ENCODE measurements at regions not wholly inside any gene's neighbourhood (a gene's known extent, or its start where the extent isn't known, plus 50 kb on each side); places are given as distances from the start of the nearest gene placed in this dataset.

DNA sequence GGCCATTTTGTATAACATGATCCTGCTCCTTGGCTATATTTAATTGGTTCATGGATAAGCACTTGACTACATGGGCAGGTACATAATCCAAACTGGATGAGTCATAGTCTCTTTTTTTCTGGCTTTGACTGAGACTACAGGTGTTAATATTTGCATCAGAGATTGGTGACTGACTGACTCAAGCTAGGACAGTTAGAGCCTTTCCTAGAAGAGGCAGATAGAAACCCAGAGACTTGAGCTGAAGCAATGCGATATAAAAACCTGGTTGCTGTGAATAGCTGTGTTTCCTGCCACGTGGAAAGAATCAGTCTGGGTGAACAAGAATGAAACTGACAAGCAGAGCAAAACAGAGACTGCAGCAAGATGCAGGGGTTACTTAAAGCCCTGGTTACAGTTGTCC is 81.0 kb downstream of the SAMD9 start:
- Histone ChIP-seq H3K9me3 (ENCODE audit: low read length) (no peaks in the 10 kb centered on the region), H3K36me3 (ENCODE audit: insufficient read depth, low read length) (no peaks in the 10 kb centered on the region), H3K27ac (ENCODE audit: low read length) (no peak overlapping the region), H3K9ac (ENCODE audit: low read length) (no peak overlapping the region), H3K79me2 (ENCODE audit: low read length) (no peaks in the 10 kb centered on the region), H3K4me3 (ENCODE audit: low read length) (no peak overlapping the region), H2AFZ (ENCODE audit: low read length) (no peak overlapping the region), H3K27me3 (ENCODE audit: low read length) (no peaks in the 10 kb centered on the region), H3K4me2 (ENCODE audit: low read depth, low read length, poor library complexity, severe bottlenecking) (no peak overlapping the region), H3K9me2 (replicated peaks; ENCODE audit: insufficient read depth, low read length) (no peaks in the 10 kb centered on the region), H3K4me1 (ENCODE audit: low read length) (no peaks in the 10 kb centered on the region), H4K20me1 (ENCODE audit: insufficient read depth, low read depth, low read length) (no peaks in the 10 kb centered on the region)
- DNase-seq: no peak

GRCh38 chr7:93036149-93036640 is 81.6 kb downstream of the SAMD9 start:
- no peak overlapping the region for H3K4me3 ChIP-seq (ENCODE audit: low read length)
- H3K9ac ChIP-seq (ENCODE audit: low read length): no peak overlapping the region
- H2AFZ ChIP-seq (ENCODE audit: low read length): no peak overlapping the region
- no peak overlapping the region for H3K27ac ChIP-seq (ENCODE audit: low read length)
- H3K79me2 ChIP-seq (ENCODE audit: low read length): no peaks in the 10 kb centered on the region
- H3K9me2 ChIP-seq (replicated peaks; ENCODE audit: insufficient read depth, low read length): no peaks in the 10 kb centered on the region
- H3K4me2 ChIP-seq (ENCODE audit: low read depth, low read length, poor library complexity, severe bottlenecking): no peak overlapping the region
- DNase-seq: no peak
- no peaks in the 10 kb centered on the region for H3K36me3 ChIP-seq (ENCODE audit: insufficient read depth, low read length)
- H3K27me3 ChIP-seq (ENCODE audit: low read length): no peaks in the 10 kb centered on the region
- no peaks in the 10 kb centered on the region for H3K9me3 ChIP-seq (ENCODE audit: low read length)
- H3K4me1 ChIP-seq (ENCODE audit: low read length): no peaks in the 10 kb centered on the region
- no peaks in the 10 kb centered on the region for H4K20me1 ChIP-seq (ENCODE audit: insufficient read depth, low read depth, low read length)

DNA sequence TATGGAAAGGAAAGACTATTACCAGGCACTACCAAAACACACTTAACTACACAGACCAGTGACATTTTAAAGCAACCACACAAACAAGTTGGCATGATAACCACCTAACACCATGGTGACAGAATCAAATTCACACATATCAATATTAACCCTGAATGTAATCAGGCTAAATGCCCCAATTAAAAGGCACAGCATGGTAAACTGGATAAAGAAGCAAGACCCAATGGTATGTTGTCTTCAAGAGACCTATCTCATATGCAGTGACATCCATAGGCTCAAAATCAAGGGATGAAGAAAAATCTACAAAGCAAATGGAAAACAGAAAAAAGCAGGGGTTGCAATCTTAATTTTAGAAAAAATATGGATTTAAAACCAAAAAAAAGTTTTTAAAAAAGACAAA is 86.0 kb downstream of the SAMD9 start:
- Histone ChIP-seq H3K27me3 (ENCODE audit: low read length) (no peaks in the 10 kb centered on the region), H3K4me2 (ENCODE audit: low read depth, low read length, poor library complexity, severe bottlenecking) (no peak overlapping the region), H3K27ac (ENCODE audit: low read length) (no peak overlapping the region), H3K4me3 (ENCODE audit: low read length) (no peak overlapping the region), H3K36me3 (ENCODE audit: insufficient read depth, low read length) (no peaks in the 10 kb centered on the region), H2AFZ (ENCODE audit: low read length) (no peak overlapping the region), H3K4me1 (ENCODE audit: low read length) (no peaks in the 10 kb centered on the region), H4K20me1 (ENCODE audit: insufficient read depth, low read depth, low read length) (no peaks in the 10 kb centered on the region), H3K9ac (ENCODE audit: low read length) (no peak overlapping the region), H3K79me2 (ENCODE audit: low read length) (no peaks in the 10 kb centered on the region), H3K9me3 (ENCODE audit: low read length) (no peaks in the 10 kb centered on the region), H3K9me2 (replicated peaks; ENCODE audit: insufficient read depth, low read length) (no peaks in the 10 kb centered on the region)
- no peak for DNase-seq

DNA sequence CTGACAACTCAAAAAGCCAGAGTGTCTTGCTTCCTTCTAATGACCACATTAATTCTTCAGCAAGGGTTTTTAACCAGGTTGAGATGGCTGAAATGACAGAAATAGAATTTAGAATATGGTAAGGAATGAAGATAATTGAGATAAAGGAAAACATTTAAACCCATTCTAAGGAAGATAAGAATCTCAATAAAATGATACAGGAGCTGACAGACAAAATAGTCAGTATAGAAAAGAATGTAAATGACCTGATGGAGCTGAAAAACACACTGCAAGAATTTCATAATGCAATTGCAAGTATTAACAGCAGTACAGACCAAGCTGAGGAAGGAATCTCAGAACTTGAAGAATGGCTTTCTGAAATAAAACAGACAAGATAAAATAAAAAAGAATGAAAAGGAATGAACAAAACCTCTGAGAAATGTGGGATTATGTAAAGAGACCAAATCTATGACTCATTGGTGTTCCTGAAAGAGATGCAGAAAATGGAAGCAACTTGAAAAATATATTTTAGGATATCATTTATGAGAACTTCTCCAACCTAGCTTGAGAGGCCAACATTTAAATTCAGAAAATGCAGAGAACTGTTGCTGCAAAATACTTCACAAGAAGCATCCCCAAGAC is 87.1 kb downstream of the SAMD9 start:
- H3K4me3 ChIP-seq (ENCODE audit: low read length): no peak overlapping the region
- no peak for DNase-seq
- H3K4me2 ChIP-seq (ENCODE audit: low read depth, low read length, poor library complexity, severe bottlenecking): no peak overlapping the region
- no peaks in the 10 kb centered on the region for H3K36me3 ChIP-seq (ENCODE audit: insufficient read depth, low read length)
- no peaks in the 10 kb centered on the region for H3K9me3 ChIP-seq (ENCODE audit: low read length)
- H3K4me1 ChIP-seq (ENCODE audit: low read length): no peaks in the 10 kb centered on the region
- H4K20me1 ChIP-seq (ENCODE audit: insufficient read depth, low read depth, low read length): no peaks in the 10 kb centered on the region
- H3K27me3 ChIP-seq (ENCODE audit: low read length): no peaks in the 10 kb centered on the region
- H3K9me2 ChIP-seq (replicated peaks; ENCODE audit: insufficient read depth, low read length): no peaks in the 10 kb centered on the region
- H3K9ac ChIP-seq (ENCODE audit: low read length): no peak overlapping the region
- no peak overlapping the region for H2AFZ ChIP-seq (ENCODE audit: low read length)
- H3K27ac ChIP-seq (ENCODE audit: low read length): no peak overlapping the region
- no peaks in the 10 kb centered on the region for H3K79me2 ChIP-seq (ENCODE audit: low read length)

GRCh38 chr7:93029056-93029455 is 88.7 kb downstream of the SAMD9 start:
- H3K36me3 ChIP-seq (ENCODE audit: insufficient read depth, low read length): no peaks in the 10 kb centered on the region

GRCh38 chr7:93028610-93029009 is 89.2 kb downstream of the SAMD9 start:
- Histone ChIP-seq H3K4me1 (ENCODE audit: low read length) (no peaks in the 10 kb centered on the region), H3K4me3 (ENCODE audit: low read length) (no peak overlapping the region), H3K79me2 (ENCODE audit: low read length) (no peaks in the 10 kb centered on the region), H3K36me3 (ENCODE audit: insufficient read depth, low read length) (no peaks in the 10 kb centered on the region), H3K9me3 (ENCODE audit: low read length) (no peaks in the 10 kb centered on the region), H3K4me2 (ENCODE audit: low read depth, low read length, poor library complexity, severe bottlenecking) (no peak overlapping the region), H3K9me2 (replicated peaks; ENCODE audit: insufficient read depth, low read length) (no peaks in the 10 kb centered on the region), H3K27ac (ENCODE audit: low read length) (no peak overlapping the region), H4K20me1 (ENCODE audit: insufficient read depth, low read depth, low read length) (no peaks in the 10 kb centered on the region), H3K27me3 (ENCODE audit: low read length) (no peaks in the 10 kb centered on the region), H2AFZ (ENCODE audit: low read length) (no peak overlapping the region), H3K9ac (ENCODE audit: low read length) (no peak overlapping the region)
- no peak for DNase-seq

More at GRCh38 chr7:93029056-93029455, 88.7 kb downstream of the SAMD9 start:
- Histone ChIP-seq H3K4me2 (ENCODE audit: low read depth, low read length, poor library complexity, severe bottlenecking) (no peak overlapping the region), H3K79me2 (ENCODE audit: low read length) (no peaks in the 10 kb centered on the region), H4K20me1 (ENCODE audit: insufficient read depth, low read depth, low read length) (no peaks in the 10 kb centered on the region), H3K4me3 (ENCODE audit: low read length) (no peak overlapping the region), H3K27me3 (ENCODE audit: low read length) (no peaks in the 10 kb centered on the region), H3K9ac (ENCODE audit: low read length) (no peak overlapping the region), H3K9me3 (ENCODE audit: low read length) (no peaks in the 10 kb centered on the region), H2AFZ (ENCODE audit: low read length) (no peak overlapping the region), H3K9me2 (replicated peaks; ENCODE audit: insufficient read depth, low read length) (no peaks in the 10 kb centered on the region), H3K27ac (ENCODE audit: low read length) (no peak overlapping the region), H3K4me1 (ENCODE audit: low read length) (no peaks in the 10 kb centered on the region)
- DNase-seq: no peak

- Histone ChIP-seq H3K36me3 (ENCODE audit: insufficient read depth, low read length) (no peaks in the 10 kb centered on the region), H3K9ac (ENCODE audit: low read length) (no peak overlapping the region), H3K4me2 (ENCODE audit: low read depth, low read length, poor library complexity, severe bottlenecking) (no peak overlapping the region), H3K27me3 (ENCODE audit: low read length) (no peaks in the 10 kb centered on the region), H4K20me1 (ENCODE audit: insufficient read depth, low read depth, low read length) (no peaks in the 10 kb centered on the region), H3K4me3 (ENCODE audit: low read length) (no peak overlapping the region), H3K79me2 (ENCODE audit: low read length) (no peaks in the 10 kb centered on the region), H3K9me3 (ENCODE audit: low read length) (no peaks in the 10 kb centered on the region), H2AFZ (ENCODE audit: low read length) (no peak overlapping the region), H3K4me1 (ENCODE audit: low read length) (no peaks in the 10 kb centered on the region), H3K27ac (ENCODE audit: low read length) (no peak overlapping the region), H3K9me2 (replicated peaks; ENCODE audit: insufficient read depth, low read length) (no peaks in the 10 kb centered on the region)
- no peak for DNase-seq
Measured at GRCh38 chr7:93027044-93027443, 90.7 kb downstream of the SAMD9 start.

DNA sequence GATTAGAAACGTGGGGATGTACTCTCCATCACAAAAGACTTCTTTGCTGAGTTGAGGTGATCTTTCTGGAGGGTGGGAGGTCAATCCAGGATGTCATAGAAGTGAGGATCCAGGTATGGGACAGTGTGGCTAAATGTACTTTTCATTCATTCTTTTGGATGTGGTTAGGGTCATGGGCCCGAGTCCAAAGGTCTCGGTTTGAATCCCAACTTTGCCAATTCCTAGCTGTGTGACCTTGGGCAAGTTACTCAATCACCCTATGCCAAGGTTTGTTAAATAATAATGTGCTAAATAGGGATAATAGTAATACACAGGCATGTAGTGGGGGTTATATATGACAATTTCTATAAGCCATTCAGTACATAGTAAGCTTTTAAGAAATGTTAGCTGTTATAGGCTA is 91.4 kb downstream of the SAMD9 start:
- H3K4me3 ChIP-seq (ENCODE audit: low read length): no peak overlapping the region
- no peaks in the 10 kb centered on the region for H3K36me3 ChIP-seq (ENCODE audit: insufficient read depth, low read length)
- no peaks in the 10 kb centered on the region for H4K20me1 ChIP-seq (ENCODE audit: insufficient read depth, low read depth, low read length)
- no peak for DNase-seq
- H3K4me1 ChIP-seq (ENCODE audit: low read length): no peaks in the 10 kb centered on the region
- H3K79me2 ChIP-seq (ENCODE audit: low read length): no peaks in the 10 kb centered on the region
- H3K27ac ChIP-seq (ENCODE audit: low read length): no peak overlapping the region
- no peak overlapping the region for H2AFZ ChIP-seq (ENCODE audit: low read length)
- H3K4me2 ChIP-seq (ENCODE audit: low read depth, low read length, poor library complexity, severe bottlenecking): no peak overlapping the region
- no peaks in the 10 kb centered on the region for H3K27me3 ChIP-seq (ENCODE audit: low read length)
- no peaks in the 10 kb centered on the region for H3K9me2 ChIP-seq (replicated peaks; ENCODE audit: insufficient read depth, low read length)
- H3K9me3 ChIP-seq (ENCODE audit: low read length): no peaks in the 10 kb centered on the region
- no peak overlapping the region for H3K9ac ChIP-seq (ENCODE audit: low read length)

Measured in Karpas-422 (cell line).